NCI-H524 treated with DMSO at 0.1 percent for 48 hours (cell line): ENCODE measurements at regions not wholly inside any gene's neighbourhood (a gene's known extent, or its start where the extent isn't known, plus 50 kb on each side); places are given as distances from the start of the nearest gene placed in this dataset.

Source experiments
- DNase-seq: peaks from one replicate; lab custom pipeline; 2025; lab: John Stamatoyannopoulos, UW

DNA sequence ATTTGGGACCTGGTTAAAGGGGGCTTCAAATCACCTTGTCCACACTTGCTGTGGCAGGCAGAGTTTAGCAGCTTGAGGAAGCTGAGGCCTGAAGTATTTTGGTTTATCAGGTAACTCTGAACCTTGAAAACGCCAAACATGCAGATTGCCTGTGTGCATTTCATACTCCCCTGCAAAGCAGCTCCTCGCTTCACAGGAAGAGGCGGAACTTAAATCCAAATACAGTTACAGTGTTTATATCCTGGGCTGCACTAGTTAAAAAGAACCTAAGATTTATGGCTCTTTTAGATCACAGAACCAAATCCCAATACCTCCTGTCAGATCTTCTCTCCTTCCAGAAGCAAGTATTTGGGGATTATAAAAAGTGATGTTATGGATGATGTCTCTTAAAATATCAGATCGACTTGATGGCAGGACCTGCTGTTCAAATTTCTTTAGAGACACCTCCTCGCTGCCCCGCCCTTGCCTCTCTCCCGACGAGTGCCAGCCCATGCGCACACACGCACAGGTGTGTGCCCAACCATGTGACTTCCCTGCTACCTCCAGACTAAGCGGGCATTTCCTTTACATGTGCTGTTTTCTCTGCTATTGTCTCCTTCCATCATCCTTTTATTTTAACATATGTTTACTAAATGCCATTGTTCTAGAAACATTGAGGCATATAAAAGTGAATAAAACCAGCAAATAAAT, 224.6 kb upstream of the FOXQ1 start:
- DNase-seq = no peak

DNA sequence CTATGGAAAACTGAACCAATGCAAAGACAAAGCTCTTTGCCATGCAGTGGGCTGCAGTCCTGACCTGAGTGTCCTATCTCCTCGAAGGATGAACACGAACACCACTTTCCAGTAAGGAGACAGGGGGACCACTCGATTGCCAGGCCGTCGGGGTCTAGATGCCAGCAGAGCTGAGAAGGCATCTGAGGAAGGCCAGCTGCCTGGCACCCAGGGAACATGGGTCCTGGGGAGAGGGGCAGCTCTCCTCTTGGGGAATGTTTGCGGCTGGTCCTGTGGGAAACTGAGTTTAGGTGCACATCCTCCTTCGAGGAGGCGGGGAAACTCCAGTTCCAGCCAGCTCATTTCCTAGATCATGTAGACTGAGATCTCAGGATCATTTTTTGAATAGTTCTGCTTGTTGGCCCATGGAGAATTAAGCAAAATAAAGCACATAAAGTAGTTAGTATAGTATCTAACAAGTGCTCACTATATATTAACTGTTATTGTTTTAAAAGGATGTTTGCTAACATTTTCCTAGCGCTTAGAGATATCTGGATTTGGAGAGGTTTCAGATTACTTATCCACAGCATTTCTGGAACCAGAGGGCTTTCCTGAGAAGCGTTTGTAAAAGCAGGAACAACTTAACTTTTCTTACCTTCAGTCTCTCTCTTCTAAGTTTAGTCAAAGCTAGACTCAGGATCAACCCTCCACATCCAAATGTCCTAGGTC, 225.3 kb upstream of the FOXQ1 start:
- no peak for DNase-seq

DNA sequence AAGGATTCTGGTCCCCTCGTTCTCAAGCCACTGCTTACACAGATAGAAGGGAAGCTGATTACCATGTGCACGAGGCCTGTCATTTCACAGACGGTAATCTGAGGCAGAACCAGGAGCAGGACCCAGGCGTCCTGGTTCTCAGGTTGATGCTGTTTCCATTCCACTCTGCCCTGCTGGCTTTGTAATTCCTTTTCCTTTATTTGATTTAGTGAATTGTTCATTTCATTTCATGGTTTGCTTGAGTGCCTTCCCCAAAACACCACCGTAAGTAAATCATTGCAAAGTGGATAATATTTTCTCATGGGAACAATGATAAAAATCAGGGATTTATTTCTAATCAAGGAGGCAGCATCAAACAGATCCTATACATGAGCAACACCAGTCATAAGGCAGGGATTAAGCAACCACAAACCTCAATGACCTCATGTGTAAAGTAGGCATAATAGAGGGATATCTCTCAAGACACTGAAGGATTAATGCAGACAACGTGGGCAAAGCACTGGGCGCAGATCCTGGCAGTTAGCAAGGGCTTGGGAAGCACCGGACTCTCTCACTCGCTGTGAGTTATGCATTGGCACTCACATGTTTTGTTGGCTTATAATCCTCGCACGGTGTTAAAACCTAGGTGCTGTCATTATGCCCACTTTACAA, 229.5 kb upstream of the FOXQ1 start:
- DNase-seq = no peak

DNA sequence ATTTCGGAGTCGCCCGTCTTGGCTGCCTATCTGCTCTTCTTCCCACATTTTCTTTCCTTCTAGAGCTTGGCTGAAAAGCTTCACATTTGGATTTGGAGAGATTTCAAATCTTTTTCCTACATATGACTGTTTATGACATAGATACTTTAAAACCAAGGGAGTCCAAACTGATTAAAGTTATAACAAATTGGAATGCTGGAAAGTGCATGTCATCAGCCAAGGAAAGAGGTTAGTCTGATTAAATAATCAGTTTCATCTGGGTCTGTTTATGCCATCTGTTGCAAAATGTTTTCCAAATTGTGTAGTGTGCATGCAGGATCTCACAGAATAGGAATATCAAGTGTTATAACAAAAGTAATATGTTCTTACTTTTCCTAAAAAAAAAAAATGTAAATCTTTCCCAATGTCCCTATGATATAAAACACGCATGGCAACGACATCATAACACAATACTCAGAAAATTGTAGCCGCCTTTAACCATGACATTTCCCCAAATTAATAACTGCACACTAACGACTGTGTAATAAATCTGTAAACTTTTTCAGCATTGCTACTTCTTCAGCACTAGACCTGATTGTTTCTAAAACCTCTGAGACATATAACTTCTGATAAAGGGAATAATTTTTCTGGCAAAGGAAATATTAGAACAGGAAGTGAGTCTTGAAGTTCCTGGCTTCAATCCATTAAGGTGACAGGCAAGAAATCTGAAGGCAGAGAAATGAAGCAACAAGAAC, 230.2 kb upstream of the FOXQ1 start:
- DNase-seq = no peak

DNA sequence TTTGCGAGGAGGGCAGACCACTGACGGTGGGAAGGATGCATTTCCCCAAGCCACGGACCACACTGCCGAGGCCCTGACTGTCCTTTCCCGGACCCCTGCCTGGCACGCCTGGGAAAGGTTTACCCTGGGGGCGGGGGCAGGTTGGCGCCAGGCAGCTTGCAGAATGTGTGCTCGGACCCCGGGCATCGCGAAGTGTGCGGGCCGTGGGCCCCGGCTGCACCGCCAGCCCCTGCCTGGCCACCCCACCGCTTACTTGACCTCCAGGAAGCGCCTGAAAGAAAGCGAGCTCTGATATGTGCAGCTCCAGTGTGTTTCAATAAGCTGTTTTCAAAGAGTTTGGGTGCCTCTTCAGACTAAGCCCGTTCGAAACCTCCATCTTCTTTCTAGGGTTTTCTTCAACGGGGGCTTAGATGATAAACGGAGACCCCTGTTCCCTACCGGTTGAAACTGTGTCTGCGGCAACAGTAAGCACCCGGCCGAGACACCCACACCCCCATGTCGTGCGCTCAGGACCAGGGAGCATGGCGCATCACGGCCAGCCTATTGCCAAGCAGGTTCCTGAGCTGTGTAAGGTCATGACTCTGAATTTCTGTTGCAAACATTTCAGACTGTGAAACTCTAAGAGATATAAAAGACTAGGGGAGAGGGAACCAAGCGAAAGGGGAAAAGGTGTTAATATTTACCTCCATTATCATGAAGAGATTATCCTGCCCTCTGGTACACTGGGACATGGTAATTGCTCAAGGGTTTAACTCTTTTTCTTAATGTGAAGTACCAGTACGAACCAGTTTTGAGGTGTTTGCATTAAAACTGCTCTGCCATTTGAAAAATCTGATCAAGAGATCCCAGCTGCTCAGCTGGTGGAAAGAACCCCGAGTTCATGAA, 231.2 kb upstream of the FOXQ1 start:
- no peak for DNase-seq

DNA sequence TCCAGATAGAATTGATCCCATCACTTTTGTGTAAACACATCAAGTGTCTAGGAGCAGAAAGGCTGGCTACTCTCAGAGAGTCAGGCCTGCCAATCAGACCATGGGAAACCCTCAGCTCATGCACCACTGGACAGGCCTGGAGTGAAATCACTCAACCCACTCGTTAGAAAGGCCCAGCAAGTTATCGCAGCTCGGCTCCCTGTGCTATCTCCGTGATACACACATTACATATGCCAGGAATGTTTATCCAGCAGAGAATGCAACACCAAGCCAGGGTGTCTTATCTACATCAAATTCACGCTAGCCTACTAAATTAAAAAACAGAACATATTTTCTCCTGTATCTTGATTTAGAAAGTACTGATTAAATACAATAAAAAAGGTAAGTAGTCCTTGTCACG, 232.4 kb upstream of the FOXQ1 start:
- no peak for DNase-seq

DNA sequence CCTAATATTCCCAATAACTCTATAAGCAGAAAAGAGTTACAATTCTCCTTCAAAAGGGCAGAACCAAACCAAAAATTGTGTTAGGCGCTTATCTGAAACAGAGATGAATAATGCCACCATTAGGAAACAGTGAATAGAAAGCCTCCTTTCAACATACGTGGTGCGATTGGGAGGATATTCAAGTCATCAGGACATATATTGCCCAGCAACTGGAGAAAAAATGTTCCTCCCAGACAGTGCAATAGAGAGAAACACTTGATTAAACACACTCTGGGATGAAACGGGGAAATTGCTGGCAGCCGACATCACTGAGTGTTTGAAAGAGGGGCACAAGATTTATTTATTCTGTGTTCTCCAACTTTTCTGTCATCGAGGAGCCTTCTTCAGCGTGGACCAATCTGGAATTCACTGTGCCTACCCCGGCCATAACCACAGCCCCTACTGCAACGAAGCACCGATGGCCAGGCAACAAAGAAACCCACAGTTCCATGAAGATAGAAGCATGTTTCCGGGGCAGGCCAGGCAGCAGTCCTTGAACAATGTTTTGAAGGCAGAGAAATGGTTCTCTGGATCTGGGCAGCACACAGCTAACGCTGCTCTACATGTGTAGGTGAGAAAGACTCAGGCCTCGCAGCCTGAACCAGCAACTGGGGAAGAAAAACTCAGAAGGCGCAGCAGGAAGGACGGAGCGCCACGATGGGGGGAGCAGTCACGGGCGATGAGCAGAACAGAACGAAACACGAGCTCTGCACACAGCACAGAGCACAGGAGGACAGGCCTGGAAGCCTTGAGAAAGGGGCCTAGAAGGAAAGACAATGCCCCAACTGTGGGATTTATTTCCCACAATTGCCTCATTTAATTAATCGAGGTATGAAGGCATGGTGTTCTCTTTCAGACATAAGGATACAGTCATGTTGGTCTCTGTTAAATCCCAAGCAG, 234.2 kb upstream of the FOXQ1 start:
- DNase-seq = no peak

DNA sequence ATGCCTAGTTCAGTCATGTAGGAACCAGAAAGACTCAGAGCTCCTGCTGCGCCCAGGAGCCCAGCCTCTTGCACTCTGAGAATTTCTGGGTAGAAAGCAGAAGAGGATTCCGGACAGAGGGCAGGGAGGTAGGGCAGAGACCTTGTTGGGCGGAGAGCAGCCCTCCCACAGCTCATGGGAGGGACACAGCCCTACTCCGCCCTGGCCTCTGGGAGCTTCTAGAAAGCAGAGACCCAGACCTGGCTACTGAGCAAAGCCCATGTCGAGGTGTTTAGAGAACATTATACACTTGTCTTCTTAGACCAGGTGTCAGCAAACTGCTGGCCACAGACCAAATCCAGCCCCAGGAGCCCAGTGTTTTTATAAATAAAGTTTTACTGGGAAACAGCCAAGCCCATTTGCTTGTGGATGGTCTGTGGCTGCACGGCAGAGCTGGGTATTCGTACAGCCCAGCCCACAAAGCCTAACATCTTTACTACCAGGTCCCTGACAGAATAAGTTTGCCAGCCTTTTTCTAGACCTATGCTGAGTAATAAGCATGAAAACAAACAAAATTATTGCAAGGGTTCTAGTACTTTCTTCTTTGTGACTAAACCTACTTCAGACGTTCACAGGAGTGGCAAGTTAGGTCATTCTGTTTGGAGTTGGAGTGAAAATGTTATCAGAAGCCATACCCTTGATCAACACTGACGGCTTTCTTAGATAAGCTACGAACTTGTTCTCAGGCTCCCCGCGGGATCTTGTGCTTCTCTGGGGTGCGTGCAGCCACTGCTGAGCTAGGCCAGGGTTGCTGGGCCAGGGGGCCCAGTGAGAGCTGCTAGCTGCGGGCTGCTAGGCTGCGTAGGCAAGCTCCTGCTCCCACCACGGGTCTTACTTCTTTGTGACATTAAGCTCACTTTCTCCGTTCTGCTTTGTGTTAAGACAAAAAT, 235.1 kb upstream of the FOXQ1 start:
- DNase-seq = no peak

DNA sequence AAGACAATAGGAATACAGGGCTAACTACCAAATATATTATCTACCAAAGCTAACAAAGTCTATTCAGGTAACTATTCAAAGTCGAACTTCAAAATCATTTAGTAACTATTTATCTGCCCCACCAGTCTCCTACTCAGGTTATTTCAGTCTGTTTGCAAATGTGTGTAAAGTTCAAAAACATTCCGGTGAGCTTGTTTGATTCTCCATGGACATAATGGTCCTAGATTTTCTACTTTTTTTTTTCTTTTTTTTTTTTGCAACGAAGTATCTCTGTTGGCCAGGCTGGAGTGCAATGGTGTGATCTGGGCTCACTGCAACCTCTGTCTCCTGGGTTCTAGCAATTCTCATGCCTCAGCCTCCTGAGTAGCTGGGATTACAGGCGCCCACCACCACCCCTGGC, 236.0 kb upstream of the FOXQ1 start:
- DNase-seq = no peak

DNA sequence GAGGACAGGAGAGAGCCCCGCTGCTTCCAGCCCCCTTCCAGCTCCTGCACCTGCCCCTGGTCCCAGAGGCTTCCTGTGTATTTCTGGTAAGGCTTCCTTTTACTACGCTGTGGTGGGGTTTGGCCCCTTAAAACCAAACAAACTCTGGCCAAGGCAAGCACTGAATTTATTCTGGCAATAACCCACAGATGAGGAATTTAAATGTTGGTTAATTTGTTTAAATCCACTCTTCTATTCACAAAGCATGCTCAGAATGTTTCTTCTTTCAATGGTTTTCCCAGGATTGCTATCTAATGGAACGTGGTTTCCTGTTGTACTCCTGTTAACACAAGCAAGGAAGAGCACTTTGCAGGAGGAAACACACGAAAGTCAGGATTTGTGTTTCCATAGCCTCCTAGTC, 236.5 kb upstream of the FOXQ1 start:
- no peak for DNase-seq

DNA sequence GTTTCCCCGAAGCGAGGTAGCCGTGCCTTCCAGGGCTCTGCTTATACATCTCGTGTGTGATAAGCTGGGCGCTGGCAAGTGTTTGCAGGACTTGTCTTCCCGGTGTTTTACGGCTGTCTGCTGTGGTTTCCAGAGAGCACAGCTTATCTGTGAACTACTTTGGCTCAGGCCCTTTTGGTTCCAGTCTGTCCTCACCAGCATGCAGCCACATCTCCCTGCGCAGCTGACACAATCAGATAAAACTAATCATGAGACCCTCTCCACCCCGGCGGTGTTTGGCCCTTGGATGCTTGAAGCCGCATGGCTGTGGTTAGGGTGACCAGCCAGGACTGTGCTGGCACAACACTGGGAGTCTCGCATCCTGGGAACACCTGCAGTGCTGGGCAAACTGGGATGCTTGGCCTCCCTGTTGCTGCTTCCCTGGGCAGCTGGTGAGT, 241.8 kb upstream of the FOXQ1 start:
- no peak for DNase-seq

DNA sequence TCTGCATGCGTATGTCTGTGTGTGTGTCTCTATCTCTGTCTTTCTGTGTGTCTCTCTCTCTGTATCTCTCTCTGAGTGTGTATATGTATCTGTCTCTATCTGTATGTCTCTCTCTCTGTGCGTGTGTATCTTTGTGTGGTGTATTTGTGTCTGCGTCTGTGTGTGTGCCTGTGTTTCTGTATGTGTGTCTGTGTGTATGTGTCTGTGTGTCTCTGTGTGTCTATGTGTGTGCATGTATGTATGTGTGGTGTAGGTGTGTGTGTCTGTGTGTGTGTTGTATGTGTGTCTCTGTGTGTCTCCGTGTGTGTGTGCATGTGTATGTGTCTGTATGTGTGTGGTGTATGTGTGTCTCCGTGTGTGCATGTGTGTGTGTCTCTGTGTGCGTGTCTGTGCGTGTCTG, 243.0 kb upstream of the FOXQ1 start:
- DNase-seq = no peak

DNA sequence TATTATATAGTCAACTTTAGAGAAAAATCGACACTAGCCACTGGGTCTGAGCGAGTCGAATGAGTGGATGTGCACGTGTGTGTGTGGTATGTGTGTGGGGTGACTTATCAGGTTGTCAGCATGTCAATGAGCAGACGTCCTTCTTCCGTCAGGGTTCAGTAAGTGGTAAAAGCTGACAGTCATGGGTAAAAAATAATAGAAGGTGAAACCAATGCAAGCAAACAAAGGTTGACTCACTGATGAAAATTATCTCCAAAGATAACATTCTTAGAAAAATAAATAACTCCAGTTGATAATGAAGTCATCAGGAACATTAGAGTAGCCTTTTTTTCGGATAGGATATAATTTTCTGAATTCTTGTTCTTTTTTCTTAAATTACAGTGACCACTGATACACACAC, 243.8 kb upstream of the FOXQ1 start:
- no peak for DNase-seq

DNA sequence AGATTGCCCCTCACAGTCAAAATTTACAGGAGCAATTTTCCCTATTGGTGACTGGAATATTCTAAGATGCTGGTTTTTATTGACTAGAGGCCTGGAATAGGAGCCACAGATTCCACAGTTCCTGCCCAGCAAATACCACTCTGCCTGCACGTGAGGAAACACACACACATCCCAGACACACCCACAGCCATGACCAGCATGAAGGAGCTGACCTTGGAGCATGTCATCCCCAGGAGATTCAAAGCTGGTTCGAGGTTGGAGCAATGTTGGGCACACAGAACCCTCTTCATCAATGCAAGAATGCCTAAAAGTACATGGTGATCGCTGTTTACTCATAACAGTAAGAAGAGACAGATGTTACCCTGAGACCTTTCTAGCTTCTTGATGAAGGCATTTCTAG, 244.6 kb upstream of the FOXQ1 start:
- DNase-seq = no peak

DNA sequence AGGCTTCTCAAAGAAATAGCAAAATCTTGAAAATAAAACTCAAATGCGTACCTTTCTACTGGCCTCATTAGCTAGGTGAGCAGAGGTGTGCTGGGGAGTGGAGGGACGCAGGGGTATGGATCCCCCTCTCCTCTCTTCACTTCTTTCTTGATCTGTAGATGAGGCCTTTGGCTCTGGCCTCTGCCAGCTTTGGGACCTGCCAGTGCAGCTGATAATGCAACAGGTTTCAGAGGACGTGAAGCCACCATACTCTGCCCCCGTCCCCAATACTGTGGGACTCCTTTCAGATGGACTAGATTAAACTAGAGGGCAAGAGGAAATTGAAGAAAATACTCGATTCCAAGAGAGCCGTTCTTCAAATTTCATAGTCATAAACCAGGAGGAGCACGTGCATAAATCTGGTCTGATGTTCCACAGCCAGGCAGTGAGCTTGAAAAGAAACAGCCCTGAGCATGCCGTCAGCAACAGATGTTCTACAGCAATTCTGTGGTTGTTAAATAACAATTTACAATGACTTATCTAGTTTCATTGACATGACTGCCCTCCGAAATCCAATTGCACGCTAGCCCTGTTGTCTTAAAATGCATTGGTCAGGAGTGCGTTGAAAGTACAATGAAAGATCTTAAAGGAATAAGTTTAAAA, 245.3 kb upstream of the FOXQ1 start:
- no peak for DNase-seq

DNA sequence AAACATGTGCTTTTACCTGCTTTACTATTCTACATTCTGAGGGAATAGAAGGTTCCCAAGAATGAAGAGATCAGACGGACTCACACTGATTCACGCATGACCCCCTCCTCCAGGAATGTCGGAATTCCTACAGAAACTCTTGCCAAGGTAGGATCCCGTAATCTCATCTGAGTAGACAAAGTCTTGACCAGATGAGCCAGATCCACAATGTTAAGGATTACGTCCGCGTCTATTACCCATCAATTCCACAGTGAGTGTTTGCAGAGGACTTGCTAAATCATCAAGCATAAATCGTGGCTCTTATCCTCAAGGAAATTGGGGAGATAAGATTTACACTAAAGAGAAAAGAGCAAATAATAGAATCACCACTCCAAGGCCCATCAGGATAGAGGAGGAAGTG, 245.9 kb upstream of the FOXQ1 start:
- no peak for DNase-seq

DNA sequence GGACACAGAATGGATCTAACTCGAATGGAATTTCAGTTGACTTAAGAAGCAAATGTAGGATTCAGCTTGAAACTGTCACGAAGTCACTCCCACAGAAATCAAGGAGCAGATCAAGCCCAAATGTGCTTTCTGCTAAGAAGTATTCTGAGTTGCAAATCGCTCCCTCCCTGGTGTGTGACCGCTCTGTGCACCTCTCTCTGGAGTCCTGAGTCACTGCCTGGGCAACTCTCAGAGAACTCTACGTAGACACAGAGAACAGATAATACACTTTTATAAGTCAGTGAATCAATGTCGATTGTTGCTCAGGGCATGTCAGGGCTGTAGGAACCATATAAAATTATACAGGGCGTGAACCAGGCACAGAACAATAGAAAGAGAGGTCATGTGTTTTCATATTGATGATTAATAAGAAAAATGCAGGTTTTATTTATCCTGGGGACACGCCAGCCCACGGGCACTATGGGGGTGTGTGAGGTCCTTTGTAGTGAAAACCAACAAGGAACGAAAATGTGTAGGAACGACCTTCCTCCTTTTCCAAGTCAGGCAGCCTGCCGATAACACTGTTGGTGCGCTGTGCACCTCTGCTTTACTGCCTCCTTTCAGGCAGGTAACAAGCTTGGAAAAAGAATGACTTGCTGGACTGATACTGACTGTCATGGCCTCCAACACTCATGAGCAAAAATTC, 248.1 kb upstream of the FOXQ1 start:
- no peak for DNase-seq

DNA sequence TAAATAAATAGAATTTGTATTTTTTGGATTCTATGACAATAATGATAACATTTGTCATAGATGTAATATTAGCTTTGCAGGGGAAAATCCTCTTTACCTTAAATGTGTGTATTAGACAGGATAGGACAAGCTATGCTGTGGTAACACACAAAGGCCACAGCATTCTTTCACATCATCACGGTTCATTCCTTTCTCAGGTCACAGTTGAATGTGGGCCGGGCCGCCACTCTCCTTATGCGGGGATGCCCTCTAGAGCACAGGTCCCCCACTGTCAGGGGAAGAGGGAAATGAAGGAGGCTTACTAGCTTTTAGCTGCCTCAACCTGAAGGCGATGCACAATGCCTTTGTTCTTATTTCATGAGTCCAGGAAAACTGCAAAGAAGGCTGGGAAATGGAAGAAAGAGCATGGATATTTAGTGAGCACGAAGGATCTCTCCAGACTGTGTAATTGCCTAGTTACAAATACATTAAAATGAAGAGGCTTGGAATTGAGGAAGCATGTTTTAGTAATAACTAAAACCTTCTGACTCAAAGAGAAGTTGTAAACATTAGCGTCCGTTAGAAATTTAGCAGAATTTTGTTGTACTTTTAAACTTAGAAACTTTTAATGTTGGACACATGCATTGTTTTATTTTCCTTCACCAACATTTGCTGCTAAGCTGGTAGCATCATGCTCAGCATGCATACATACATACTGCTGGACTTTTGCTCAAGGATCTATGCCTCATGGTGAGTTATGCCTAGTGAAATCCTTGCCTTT, 248.9 kb upstream of the FOXQ1 start:
- no peak for DNase-seq
